Nephron progenitor cell (in vitro differentiated cells): ENCODE measurements at regions not wholly inside any gene's neighbourhood (a gene's known extent, or its start where the extent isn't known, plus 50 kb on each side); places are given as distances from the start of the nearest gene placed in this dataset.

Source experiments
- DNase-seq: peaks from one replicate; pipeline ENCODE4 v3.0.0; 2021
- H3K27ac Mint-ChIP-seq: 2 replicates; pipeline ENCODE4 v1.8.0; 2021; ENCODE audit warnings: mild to moderate bottlenecking, moderate library complexity, mixed read lengths
- H3K27me3 Mint-ChIP-seq: 2 replicates; pipeline ENCODE4 v1.8.0; 2021; ENCODE audit warnings: mild to moderate bottlenecking, low read depth, mixed read lengths; ENCODE audit not compliant: poor library complexity
- H3K36me3 Mint-ChIP-seq: 2 replicates; pipeline ENCODE4 v1.8.0; 2021; ENCODE audit warnings: low read depth, mixed read lengths
- H3K4me1 Mint-ChIP-seq: 2 replicates; pipeline ENCODE4 v1.8.0; 2021; ENCODE audit warnings: mixed read lengths
- H3K4me3 Mint-ChIP-seq: 2 replicates; pipeline ENCODE4 v1.8.0; 2021; ENCODE audit warnings: mild to moderate bottlenecking, moderate library complexity, mixed read lengths
- H3K9me3 Mint-ChIP-seq: 2 replicates; pipeline ENCODE4 v1.8.0; 2021; ENCODE audit warnings: mild to moderate bottlenecking, moderate library complexity, mixed read lengths
- TF ChIP-seq, protein P1 (sequence below): fragments of 200-600 bp; sonication (generic); IDR thresholded peaks from 2 replicates; pipeline ENCODE4 v1.5.0; 2021; ENCODE audit warnings: antibody characterized with exemption

DNA sequence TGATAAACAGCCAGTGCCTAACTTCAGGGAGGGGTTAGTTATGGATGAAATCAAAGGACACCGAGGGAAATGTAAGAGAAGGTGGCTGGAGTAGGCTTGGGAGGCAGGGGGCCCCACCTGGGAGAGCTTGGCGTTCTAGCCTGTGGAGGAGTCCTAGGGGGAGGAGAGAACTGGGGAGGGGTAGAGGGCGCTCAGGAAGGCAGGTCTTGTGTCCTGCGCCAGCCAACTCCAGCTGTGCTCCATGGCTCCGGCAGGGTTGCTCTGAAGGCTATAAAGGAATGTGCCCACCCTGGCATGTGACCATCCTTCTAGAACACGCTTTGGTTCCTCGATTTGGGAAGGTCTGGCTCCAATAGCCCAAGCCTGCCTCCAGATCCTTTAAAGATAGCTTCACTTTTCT is 96.3 kb downstream of the SEC61G start:
- H3K27me3 Mint-ChIP-seq: peaks cover 59% of the 10 kb centered on the region
- H3K36me3 Mint-ChIP-seq: no peaks in the 10 kb centered on the region
- H3K9me3 Mint-ChIP-seq: peaks cover 7% of the 10 kb centered on the region
- DNase-seq: no peak
- peak overlapping the region; percentile 44 for H3K4me3 Mint-ChIP-seq
- peaks cover 21% of the 10 kb centered on the region for H3K4me1 Mint-ChIP-seq
- TF ChIP-seq, protein P1, sequence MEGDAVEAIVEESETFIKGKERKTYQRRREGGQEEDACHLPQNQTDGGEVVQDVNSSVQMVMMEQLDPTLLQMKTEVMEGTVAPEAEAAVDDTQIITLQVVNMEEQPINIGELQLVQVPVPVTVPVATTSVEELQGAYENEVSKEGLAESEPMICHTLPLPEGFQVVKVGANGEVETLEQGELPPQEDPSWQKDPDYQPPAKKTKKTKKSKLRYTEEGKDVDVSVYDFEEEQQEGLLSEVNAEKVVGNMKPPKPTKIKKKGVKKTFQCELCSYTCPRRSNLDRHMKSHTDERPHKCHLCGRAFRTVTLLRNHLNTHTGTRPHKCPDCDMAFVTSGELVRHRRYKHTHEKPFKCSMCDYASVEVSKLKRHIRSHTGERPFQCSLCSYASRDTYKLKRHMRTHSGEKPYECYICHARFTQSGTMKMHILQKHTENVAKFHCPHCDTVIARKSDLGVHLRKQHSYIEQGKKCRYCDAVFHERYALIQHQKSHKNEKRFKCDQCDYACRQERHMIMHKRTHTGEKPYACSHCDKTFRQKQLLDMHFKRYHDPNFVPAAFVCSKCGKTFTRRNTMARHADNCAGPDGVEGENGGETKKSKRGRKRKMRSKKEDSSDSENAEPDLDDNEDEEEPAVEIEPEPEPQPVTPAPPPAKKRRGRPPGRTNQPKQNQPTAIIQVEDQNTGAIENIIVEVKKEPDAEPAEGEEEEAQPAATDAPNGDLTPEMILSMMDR: no peak
- no peak overlapping the region for H3K27ac Mint-ChIP-seq

DNA sequence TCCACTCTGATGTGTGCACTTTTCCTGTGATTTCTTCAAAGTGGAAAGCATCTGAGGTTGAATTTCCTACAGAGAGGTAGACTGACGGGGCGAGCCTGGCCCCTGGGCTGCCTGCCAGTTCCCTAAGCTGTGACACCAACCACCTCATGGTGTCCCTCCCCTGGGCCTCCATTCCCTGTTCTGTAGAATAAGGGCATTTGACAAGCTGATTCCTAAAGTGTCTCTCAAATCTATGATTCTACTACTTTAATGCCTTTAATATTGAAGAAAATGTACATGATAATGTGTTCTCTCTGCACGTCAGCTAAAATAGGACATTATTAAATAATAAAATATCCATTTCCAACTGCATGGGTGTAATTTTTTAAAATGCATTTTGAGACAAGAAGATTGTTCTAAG is 105.1 kb downstream of the SEC61G start:
- no peak for DNase-seq
- Mint-ChIP-seq H3K4me1 (no peaks in the 10 kb centered on the region), H3K9me3 (no peaks in the 10 kb centered on the region)

DNA sequence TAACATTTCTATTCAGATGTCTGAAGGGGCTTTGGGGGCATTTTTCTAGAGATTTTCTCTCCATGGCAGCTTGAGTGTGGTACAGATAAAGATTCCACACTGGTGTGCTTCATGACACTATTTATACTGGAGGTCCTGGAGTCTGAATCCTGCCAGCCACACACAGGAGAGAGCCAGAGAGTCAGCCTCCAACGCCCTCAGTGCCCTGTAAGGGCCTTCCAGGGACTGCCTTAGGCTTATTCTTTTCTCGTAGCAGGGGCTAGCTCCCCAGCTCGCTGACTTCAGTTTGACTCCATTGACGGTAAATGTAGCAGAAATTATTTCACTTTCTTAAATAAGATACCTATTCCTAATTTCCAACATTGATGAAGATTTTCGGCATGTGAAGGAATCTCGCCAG is 100.9 kb downstream of the VSTM2A start:
- no peaks in the 10 kb centered on the region for H3K4me1 Mint-ChIP-seq
- H3K4me3 Mint-ChIP-seq: no peak overlapping the region
- no peaks in the 10 kb centered on the region for H3K9me3 Mint-ChIP-seq
- H3K36me3 Mint-ChIP-seq: no peaks in the 10 kb centered on the region
- H3K27ac Mint-ChIP-seq: no peak overlapping the region
- DNase-seq: no peak
- TF ChIP-seq, protein P1: no peak
- peaks cover 6% of the 10 kb centered on the region for H3K27me3 Mint-ChIP-seq

More for the DNA sequence above, 105.1 kb downstream of the SEC61G start:
- TF ChIP-seq, protein P1: no peak
- Mint-ChIP-seq H3K4me3 (no peak overlapping the region), H3K27ac (no peak overlapping the region), H3K27me3 (peaks cover 14% of the 10 kb centered on the region), H3K36me3 (no peaks in the 10 kb centered on the region)

GRCh38 chr7:54637712-54638396 is 95.7 kb downstream of the VSTM2A start:
- Mint-ChIP-seq H3K36me3 (no peaks in the 10 kb centered on the region), H3K27ac (no peak overlapping the region), H3K4me1 (no peaks in the 10 kb centered on the region), H3K9me3 (no peaks in the 10 kb centered on the region), H3K27me3 (peaks cover 6% of the 10 kb centered on the region), H3K4me3 (no peak overlapping the region)
- DNase-seq: no peak
- TF ChIP-seq, protein P1: no peak

- H3K4me3 Mint-ChIP-seq: no peak overlapping the region
- H3K9me3 Mint-ChIP-seq: peaks cover 4% of the 10 kb centered on the region
- TF ChIP-seq, protein P1: no peak
- H3K27me3 Mint-ChIP-seq: peaks cover 3% of the 10 kb centered on the region
- no peak for DNase-seq
- H3K4me1 Mint-ChIP-seq: no peaks in the 10 kb centered on the region
- H3K27ac Mint-ChIP-seq: no peak overlapping the region
- H3K36me3 Mint-ChIP-seq: no peaks in the 10 kb centered on the region
Observed at GRCh38 chr7:54632696-54633095, 90.5 kb downstream of the VSTM2A start.

DNA sequence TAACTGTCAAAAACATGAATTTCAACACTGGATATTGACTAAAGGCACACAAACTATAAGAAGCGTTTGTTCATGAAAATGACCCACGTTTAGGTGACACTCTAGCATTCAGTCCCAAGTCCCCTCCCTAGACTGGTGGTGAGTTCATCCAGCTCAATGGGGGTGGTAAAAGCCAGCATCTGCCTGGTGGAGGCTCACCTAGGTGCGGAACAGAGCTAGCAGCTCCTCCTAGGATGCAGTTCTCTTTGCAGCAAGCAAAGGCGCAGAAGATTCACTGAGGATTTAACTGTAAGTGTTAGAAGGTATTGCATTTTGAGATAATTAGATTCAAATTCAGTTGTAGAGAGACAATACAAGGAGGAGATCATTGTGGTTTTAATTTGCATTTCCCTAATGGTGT is 87.6 kb downstream of the VSTM2A start:
- no peaks in the 10 kb centered on the region for H3K4me1 Mint-ChIP-seq
- TF ChIP-seq, protein P1: no peak

More for the DNA sequence above, 87.6 kb downstream of the VSTM2A start:
- H3K27me3 Mint-ChIP-seq: peaks cover 3% of the 10 kb centered on the region
- H3K27ac Mint-ChIP-seq: no peak overlapping the region
- DNase-seq: no peak
- peaks cover 4% of the 10 kb centered on the region for H3K9me3 Mint-ChIP-seq
- no peak overlapping the region for H3K4me3 Mint-ChIP-seq
- H3K36me3 Mint-ChIP-seq: no peaks in the 10 kb centered on the region
